GM18520 (cell line): ENCODE measurements at regions not wholly inside any gene's neighbourhood (a gene's known extent, or its start where the extent isn't known, plus 50 kb on each side); places are given as distances from the start of the nearest gene placed in this dataset.
"Not testable (repeated sequence)": the region's sequence is repeated elsewhere in the genome, so short reads cannot be mapped to it uniquely, and the experiment has no call there.

Source experiments
- ATAC-seq: cut with Tn5 transposase; IDR thresholded peaks from one replicate; pipeline ENCODE4 v1.9.1; 2021; ENCODE audit not compliant: unreplicated experiment

DNA sequence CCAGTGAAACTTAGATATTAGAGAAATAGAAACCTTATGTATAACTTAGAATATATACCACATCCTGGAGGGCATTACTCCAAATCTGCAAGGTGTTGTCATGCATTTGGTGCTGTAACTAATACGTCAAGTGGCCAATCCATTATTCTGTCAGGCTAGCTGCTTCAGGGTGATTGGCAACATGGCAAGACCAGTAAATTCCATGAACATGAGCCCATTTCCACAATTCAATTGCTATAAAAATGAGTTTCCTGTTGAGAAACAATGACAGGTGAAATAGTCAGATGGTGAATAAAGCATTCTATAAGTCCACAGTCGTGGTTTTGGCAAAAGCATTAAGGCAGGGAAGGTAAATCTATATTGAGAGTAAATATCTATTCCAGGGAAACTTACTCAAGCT, 566.0 kb downstream of the ADGRL2 start:
- no peak for ATAC-seq

DNA sequence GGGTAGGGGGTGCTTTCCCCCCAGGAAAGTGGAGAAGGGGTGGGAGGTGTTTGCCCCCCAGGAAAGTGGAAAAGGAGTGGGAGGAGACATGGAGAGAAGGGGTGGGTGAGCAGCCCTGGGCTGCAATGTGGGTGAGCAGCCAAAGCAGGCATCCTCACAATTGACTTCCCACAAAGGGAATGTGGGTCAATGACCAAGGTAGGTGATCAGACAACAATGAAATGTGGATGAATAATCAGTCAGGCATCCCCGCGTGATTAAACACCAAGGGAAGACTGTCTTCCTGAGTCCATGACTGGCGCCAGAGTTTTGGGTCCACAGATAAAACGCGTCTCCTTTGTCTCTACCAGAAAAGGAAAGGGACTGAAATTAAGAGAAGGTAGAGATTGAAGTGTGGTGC, 558.8 kb downstream of the ADGRL2 start:
- ATAC-seq: not testable (repeated sequence)

- not testable (repeated sequence) for ATAC-seq
These were observed 558.0 kb downstream of the ADGRL2 start for GRCh38 chr1:82358706-82359105.

- not testable (repeated sequence) for ATAC-seq
These were observed 553.8 kb downstream of the ADGRL2 start for GRCh38 chr1:82354546-82354945.

DNA sequence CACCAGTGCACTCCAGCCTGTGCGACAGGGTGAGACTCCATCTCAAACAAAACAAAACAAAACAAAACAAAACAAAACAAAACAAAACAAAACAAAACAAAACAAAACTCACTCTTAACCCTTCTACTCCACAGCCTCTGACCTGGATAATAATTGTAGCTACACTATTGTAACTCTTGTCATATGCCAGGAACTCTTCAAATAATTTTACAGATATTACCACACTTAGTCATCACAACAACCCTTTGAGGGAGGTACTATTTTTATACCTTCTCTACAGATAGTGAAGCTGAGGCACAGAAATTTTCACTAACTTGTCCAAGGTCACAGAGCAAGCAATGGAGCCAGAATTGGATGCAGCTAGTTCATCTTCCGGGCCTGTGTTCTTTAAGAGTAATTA, 547.8 kb downstream of the ADGRL2 start:
- ATAC-seq: no peak

DNA sequence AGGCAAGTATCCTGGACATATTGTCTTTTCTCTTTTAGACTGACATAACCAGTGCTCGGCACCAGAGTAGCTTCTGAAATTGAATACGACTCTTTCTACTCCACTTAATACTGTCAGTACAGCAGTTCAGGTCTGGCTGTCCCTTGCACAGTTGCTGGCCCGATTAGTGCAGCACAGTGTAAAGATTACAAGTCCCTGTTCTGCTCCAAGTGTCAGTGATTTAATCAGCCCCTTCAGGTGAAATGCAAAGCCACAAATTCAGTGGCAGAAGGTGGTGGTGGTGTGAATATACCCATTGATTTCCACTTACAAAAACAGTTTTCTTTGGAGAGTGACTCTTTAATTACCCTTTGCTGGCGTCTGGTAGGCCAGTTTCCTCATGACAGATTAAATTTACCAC, 545.4 kb downstream of the ADGRL2 start:
- ATAC-seq: no peak

GRCh38 chr1:82343381-82343780, 542.6 kb downstream of the ADGRL2 start:
- ATAC-seq: no peak

- peak; percentile 85 for ATAC-seq
These were observed 536.9 kb downstream of the ADGRL2 start for GRCh38 chr1:82337635-82338034.

DNA sequence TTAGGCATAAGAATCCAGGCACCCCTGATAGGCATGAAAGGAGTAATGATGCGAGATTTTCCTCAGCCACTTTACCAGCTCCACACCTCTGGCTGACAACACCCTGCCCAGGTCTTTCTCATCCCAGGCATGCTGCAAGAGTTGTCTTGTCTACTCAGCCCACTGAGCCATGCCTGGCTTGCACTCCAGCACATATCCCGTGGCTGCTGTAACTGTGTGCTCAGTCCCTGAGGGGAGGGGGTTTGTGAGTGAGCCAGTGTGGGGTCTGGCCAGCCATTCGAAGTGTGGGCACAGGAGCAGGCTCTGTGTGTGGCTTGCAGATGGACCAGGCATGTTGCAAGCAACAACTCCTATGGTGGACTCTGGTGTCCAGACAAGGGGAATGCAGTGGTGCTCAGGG, 529.6 kb downstream of the ADGRL2 start:
- ATAC-seq: no peak

DNA sequence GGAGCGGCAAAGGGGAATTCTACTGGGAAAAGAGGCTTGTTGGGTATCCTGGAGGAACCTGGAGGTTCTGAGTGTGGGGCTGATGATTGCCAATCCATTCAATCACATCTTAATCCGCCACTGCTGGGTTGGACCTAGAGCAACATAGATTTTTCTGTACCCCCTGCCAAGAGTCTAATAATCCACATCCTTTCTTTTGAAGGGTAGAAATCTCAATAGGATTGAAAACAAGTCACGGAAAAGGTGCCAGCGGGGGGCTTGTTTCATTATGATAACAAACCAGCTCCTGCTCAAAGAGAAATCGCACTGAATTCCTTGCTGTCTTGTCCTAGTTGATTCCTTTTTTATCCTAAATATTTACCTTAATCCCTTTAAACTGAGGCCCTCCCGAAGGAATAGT, 528.5 kb downstream of the ADGRL2 start:
- ATAC-seq: no peak

GRCh38 chr1:82323144-82323841, 522.6 kb downstream of the ADGRL2 start:
- no peak for ATAC-seq

DNA sequence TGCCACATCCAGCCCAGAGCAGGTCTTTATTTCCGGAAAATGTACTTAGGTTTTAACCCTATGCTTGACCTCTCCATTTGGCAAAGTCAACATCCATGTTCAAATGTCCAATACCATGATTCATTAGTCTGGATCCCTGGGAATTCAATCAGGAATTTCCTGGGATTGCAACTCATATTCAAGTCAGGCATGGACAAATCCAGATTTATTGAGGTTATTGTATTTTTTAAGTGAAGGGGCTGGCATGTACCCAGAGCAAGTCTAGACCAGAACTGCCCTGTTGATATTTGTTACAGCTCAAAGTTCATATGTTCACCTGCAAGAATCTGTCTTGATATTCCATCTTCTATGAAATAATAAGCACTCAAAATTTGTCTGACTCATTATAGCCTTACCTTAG, 521.1 kb downstream of the ADGRL2 start:
- ATAC-seq: no peak

GRCh38 chr1:82319546-82319945, 518.8 kb downstream of the ADGRL2 start:
- no peak for ATAC-seq

- no peak for ATAC-seq
These were observed 518.2 kb downstream of the ADGRL2 start for GRCh38 chr1:82318921-82319320.

GRCh38 chr1:82318265-82318664, 517.5 kb downstream of the ADGRL2 start:
- no peak for ATAC-seq

DNA sequence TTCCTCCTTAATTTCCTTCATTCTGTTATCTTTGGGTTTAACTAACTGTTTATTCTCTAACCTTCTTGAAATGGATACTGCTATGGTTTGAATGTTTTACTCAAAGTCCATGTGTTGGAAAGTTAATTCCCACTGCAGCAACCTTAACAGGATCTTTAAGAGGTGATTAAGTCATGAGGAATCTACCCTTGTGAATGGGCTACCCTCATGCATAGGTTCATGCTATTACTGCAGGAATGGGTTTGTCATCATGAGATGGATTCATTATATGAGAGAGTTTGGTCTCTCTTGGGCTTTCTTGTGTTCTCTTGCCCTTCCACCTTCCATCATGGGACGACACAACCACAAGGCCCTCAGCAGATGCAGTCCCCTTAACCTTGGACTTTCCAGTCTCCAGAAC, 516.9 kb downstream of the ADGRL2 start:
- no peak for ATAC-seq

GRCh38 chr1:82299656-82300055, 498.9 kb downstream of the ADGRL2 start:
- no peak for ATAC-seq

DNA sequence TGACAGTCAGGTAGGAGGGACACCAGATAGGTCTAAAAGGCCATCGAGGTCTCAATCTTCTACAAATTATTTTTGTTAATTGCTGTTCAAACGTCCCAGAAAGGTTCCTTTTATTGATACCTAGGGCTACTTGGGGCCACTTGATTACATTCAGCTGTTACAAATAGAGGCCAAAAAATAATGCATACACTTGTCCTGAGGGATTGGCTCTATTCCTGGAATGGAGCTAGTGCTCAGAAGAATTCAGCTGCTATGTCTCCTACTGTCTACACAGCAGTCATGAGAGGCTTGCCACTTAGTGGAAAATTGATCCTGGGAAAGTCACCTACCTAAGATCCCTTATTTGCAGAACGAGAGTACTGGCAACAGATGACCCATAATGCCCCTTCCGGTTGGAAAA, 498.3 kb downstream of the ADGRL2 start:
- ATAC-seq: no peak

DNA sequence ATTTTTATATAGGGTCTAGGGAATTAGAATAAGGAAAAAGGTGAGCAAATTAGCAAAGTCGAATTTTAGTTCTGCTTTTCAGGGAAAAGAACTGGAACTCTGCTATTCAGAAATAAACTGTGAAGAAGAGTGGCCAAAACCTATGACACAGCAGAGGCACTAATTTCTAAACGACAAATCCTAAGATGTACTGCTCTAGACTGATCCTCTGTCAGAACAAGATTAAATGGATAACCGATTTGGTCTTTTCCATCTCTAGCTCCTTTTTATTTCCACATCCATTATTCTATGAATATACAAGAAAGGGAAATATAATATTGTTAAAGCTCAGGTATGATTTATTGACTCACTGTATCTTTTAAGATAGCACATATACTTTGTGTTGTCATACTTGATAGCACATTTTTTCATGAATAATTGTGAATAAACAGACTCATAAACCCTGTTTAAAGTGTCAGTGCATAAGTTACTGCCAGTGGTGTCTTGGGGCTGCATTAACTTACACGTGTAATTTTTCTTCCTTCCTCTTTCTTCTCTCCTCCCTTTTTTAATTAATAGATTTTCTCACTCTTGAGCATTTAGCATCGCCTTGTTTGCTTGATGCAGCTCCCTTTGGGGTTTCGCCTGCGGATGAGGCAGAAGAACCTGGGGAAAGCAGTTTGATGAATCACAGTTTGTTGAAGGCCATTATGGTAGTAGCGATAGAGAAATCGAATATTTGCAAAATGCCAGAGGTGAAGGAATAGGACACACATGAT, 496.6 kb downstream of the ADGRL2 start:
- no peak for ATAC-seq

GRCh38 chr1:82287556-82287955, 486.8 kb downstream of the ADGRL2 start:
- no peak for ATAC-seq

GRCh38 chr1:82284213-82284612, 483.5 kb downstream of the ADGRL2 start:
- ATAC-seq: no peak

GRCh38 chr1:82279241-82279640, 478.5 kb downstream of the ADGRL2 start:
- no peak for ATAC-seq

DNA sequence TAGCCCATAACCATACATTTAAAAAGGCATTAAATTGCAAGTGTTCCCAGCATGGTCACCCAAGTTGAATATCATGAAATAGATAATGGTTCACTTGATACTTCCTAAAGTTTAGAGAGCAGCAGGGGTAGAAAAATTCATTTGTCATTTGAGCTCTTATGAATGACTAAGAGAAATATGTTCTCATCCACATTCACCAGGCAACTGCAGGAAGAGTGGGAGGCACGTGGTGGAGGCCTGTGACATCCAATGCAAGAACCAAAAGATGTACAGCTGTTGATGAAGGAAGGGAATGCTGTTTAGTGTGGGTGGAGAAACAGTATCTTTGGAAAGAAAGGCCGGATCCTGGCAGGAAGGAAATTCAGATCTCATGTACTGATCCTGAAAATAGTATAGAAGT, 473.1 kb downstream of the ADGRL2 start:
- ATAC-seq: no peak
